HepG2 (cell line): ENCODE measurements at regions not wholly inside any gene's neighbourhood (a gene's known extent, or its start where the extent isn't known, plus 50 kb on each side); places are given as distances from the start of the nearest gene placed in this dataset.

Source experiments
- ATAC-seq: fragments of 200-7000 bp; cut with Tn5 transposase; 3 replicates; pipeline ENCODE4 v1.9.1; 2020; ENCODE audit warnings: mild to moderate bottlenecking, moderate library complexity
- BruUV-seq: library from RNA; stranded (reverse); fragments of 400-500 nt; replicated peaks from 2 replicates; lab custom pipeline; 2021; lab: Mats Ljungman, UMichigan
- CTCF ChIA-PET: fragments of 300-600 bp; formaldehyde crosslinking; extraction: SDS; loops from one replicate; lab custom pipeline; 2021; ENCODE audit warnings: low total read pairs, inconsistent platforms, low intra/inter-chr PET ratio; lab: Yijun Ruan, JAX
- POLR2A ChIA-PET: fragments of 350-600 bp; sonication (Branson Sonifier 250); formaldehyde crosslinking; loops from one replicate; lab custom pipeline; 2020; ENCODE audit warnings: antibody characterized with exemption, inconsistent platforms; lab: Yijun Ruan, JAX
- DNase-seq: peaks from one replicate; pipeline ENCODE4 v3.0.0-alpha.2; 2015; ENCODE audit warnings: low spot score
- FAIRE-seq: peaks from 3 replicates; lab custom pipeline; 2011; peaks lifted over from hg19 to GRCh38; lab: Jason Lieb, UNC
- H2AFZ ChIP-seq: one replicate; pipeline ENCODE4 v1.6.1; 2011; ENCODE audit warnings: low read length, inconsistent platforms
- H3K27ac ChIP-seq: fragments of 300-600 bp; 3 replicates; pipeline ENCODE4 v1.8.0; 2011; ENCODE audit warnings: mixed run types, mild to moderate bottlenecking, mixed read lengths, low read length, inconsistent platforms; ENCODE audit not compliant: insufficient read depth; ENCODE audit errors: extremely low read length
- H3K27me3 ChIP-seq, 2 experiments: fragments of 200-600 bp in 1 of 2; 2 replicates in 1 of 2; 3 replicates in 1 of 2; pipeline versions ENCODE4 v1.6.0 to v1.8.0; 2011; ENCODE audit warnings: low read length in 2 of 2, mild to moderate bottlenecking in 2 of 2, moderate library complexity in 2 of 2, inconsistent platforms in 1 of 2; ENCODE audit not compliant: insufficient read depth in 2 of 2, control insufficient read depth in 1 of 2
- H3K36me3 ChIP-seq, 2 experiments: fragments of 200-600 bp in 1 of 2; replicated peaks in 1 of 2; 2 replicates in 1 of 2; 3 replicates in 1 of 2; pipeline versions ENCODE4 v1.5.1 to v1.8.0; 2011; ENCODE audit warnings: low read length in 2 of 2, inconsistent platforms in 1 of 2; ENCODE audit not compliant: insufficient read depth in 2 of 2, control insufficient read depth in 1 of 2
- H3K4me1 ChIP-seq: 2 replicates; pipeline ENCODE4 v1.5.1; 2012; ENCODE audit warnings: low read length, inconsistent platforms; ENCODE audit not compliant: insufficient read depth
- H3K4me2 ChIP-seq: 2 replicates; pipeline ENCODE4 v1.6.0; 2011; ENCODE audit warnings: low read depth, low read length, inconsistent platforms
- H3K4me3 ChIP-seq, 3 experiments: fragments of 200-600 bp in 1 of 3; sonication (generic), shearing (Covaris generic) in 1 of 3; replicated peaks in 1 of 3; 2 replicates each; pipeline ENCODE4 v1.5.1; 2011 to 2016; ENCODE audit warnings: low read length in 3 of 3, inconsistent platforms in 2 of 3, low read depth in 2 of 3, mild to moderate bottlenecking in 2 of 3, control low read depth in 1 of 3, mixed read lengths in 1 of 3; ENCODE audit not compliant: insufficient read depth in 1 of 3
- H3K79me2 ChIP-seq: one replicate; pipeline ENCODE4 v1.6.1; 2011; ENCODE audit warnings: low read length, inconsistent platforms; ENCODE audit not compliant: insufficient read depth
- H3K9ac ChIP-seq: 2 replicates; pipeline ENCODE4 v1.6.0; 2011; ENCODE audit warnings: mild to moderate bottlenecking, low read depth, low read length, inconsistent platforms; ENCODE audit not compliant: insufficient read depth
- H3K9me3 ChIP-seq: 2 replicates; pipeline ENCODE4 v1.5.1; 2012; ENCODE audit warnings: mild to moderate bottlenecking, low read length
- H4K20me1 ChIP-seq: 2 replicates; pipeline ENCODE4 v1.6.0; 2011; ENCODE audit warnings: inconsistent platforms, mild to moderate bottlenecking, low read length, moderate library complexity; ENCODE audit not compliant: insufficient read depth
- AGO1 ChIP-seq: fragments of 200-400 bp; formaldehyde crosslinking; IDR thresholded peaks from 2 replicates; pipeline ENCODE4 v1.6.1; 2017; ENCODE audit warnings: mild to moderate bottlenecking, low read depth, low read length, moderate library complexity; ENCODE audit not compliant: poor library complexity, severe bottlenecking
- BCL6 ChIP-seq: IDR thresholded peaks from 2 replicates; pipeline ENCODE4 v1.6.1; 2016; ENCODE audit warnings: missing genetic modification reagents, missing compliant biosample characterization
- LCORL ChIP-seq, 2 experiments: fragments of 450-650 bp in 1 of 2; sonication (generic) in 1 of 2; formaldehyde crosslinking in 1 of 2; IDR thresholded peaks; 2 replicates each; pipeline versions ENCODE4 v1.5.0 to v1.6.1; 2017 to 2020; ENCODE audit warnings: antibody characterized with exemption in 1 of 2, missing genetic modification reagents in 1 of 2
- MEIS2 ChIP-seq: sonication (generic); formaldehyde crosslinking; IDR thresholded peaks from 2 replicates; pipeline ENCODE4 v1.9.0; 2021; ENCODE audit warnings: mild to moderate bottlenecking, missing genetic modification reagents
- MYC ChIP-seq: sonication (generic); formaldehyde crosslinking; IDR thresholded peaks from 2 replicates; pipeline ENCODE4 v1.9.0; 2021; ENCODE audit warnings: missing genetic modification reagents, borderline replicate concordance
- REXO4 ChIP-seq: sonication (generic); formaldehyde crosslinking; IDR thresholded peaks from 2 replicates; pipeline ENCODE4 v1.8.0; 2022; ENCODE audit warnings: missing genetic modification reagents, mild to moderate bottlenecking, borderline replicate concordance
- SMARCE1 ChIP-seq: fragments of 450-650 bp; IDR thresholded peaks from 2 replicates; pipeline ENCODE4 v1.6.1; 2017; ENCODE audit warnings: borderline replicate concordance
- WIZ ChIP-seq: sonication (generic); formaldehyde crosslinking; IDR thresholded peaks from 2 replicates; pipeline ENCODE4 v1.5.1; 2020; ENCODE audit warnings: mild to moderate bottlenecking, missing genetic modification reagents
- ZBTB2 ChIP-seq: sonication (generic); formaldehyde crosslinking; IDR thresholded peaks from 2 replicates; pipeline ENCODE4 v1.8.0; 2022; ENCODE audit warnings: low read depth, missing genetic modification reagents
- ZC3H13 ChIP-seq: sonication (generic); formaldehyde crosslinking; IDR thresholded peaks from 2 replicates; pipeline ENCODE4 v1.8.1; 2023; ENCODE audit warnings: mild to moderate bottlenecking, missing genetic modification reagents, moderate library complexity
- ZKSCAN5 ChIP-seq: sonication (generic); formaldehyde crosslinking; IDR thresholded peaks from 2 replicates; pipeline ENCODE4 v1.5.1; 2020; ENCODE audit warnings: mild to moderate bottlenecking, missing genetic modification reagents
- ZNF224 ChIP-seq: sonication (generic); formaldehyde crosslinking; IDR thresholded peaks from 2 replicates; pipeline ENCODE4 v1.5.0; 2020; ENCODE audit warnings: mild to moderate bottlenecking, missing genetic modification reagents
- ZNF432 ChIP-seq: sonication (generic); formaldehyde crosslinking; IDR thresholded peaks from 2 replicates; pipeline ENCODE4 v1.5.0; 2020; ENCODE audit warnings: missing genetic modification reagents, mild to moderate bottlenecking, borderline replicate concordance
- WGBS: methylation state at CpG from one replicate; pipeline ENCODE4 v1.1.6; 2017; ENCODE audit warnings: low lambda C conversion rate; 5-methylcytosine and 5-hydroxymethylcytosine counted together
- in situ Hi-C: cut with HindIII; loops from 2 replicates; pipeline ENCODE4 v1.10.0; 2017; ENCODE audit warnings: low pct_unique_long_range_greater_than_20kb; ENCODE audit not compliant: extremely low pct_ligation_motif_present
- intact Hi-C: fragments of 100-400 bp; cut with micrococcal nuclease; formaldehyde crosslinking; loops from one replicate; pipeline ENCODE4 v1.10.0; 2022; ENCODE audit not compliant: unreplicated experiment
- TF ChIP-seq, protein P1 (sequence below): sonication (generic); formaldehyde crosslinking; IDR thresholded peaks from 2 replicates; pipeline ENCODE4 v1.9.0; 2021; ENCODE audit warnings: missing genetic modification reagents, borderline replicate concordance
- TF ChIP-seq, protein P2 (sequence below): sonication (generic); formaldehyde crosslinking; IDR thresholded peaks from 2 replicates; pipeline ENCODE4 v1.4.0; 2020; ENCODE audit warnings: missing genetic modification reagents
- TF ChIP-seq, protein P3 (sequence below): sonication (generic); formaldehyde crosslinking; IDR thresholded peaks from 2 replicates; pipeline ENCODE4 v1.4.0; 2020; ENCODE audit warnings: mild to moderate bottlenecking, missing genetic modification reagents
- TF ChIP-seq, protein P4 (sequence below): sonication (generic); formaldehyde crosslinking; IDR thresholded peaks from 2 replicates; pipeline ENCODE4 v1.4.0; 2020; ENCODE audit warnings: low read depth, mild to moderate bottlenecking, missing genetic modification reagents

DNA sequence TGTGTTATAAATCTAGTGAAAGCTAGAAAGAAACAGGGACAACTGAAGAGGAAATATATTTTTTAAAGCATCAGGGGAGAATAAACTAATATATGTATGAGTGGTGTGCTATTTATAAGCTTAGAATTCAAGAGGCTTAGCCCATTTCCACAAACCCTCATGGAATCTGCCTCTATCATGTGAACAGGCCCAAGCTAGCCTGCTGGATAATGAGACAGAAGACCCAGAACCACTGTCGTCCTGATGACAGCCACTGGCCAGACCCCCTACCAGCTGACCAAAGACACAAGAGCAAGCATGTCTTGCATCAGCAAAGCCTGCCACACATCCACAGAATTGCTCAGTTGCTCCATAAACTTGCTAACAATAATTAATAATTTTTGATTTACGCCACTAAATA is 382.3 kb upstream of the NXPH2 start:
- FAIRE-seq (no peak), ATAC-seq (no peak), DNase-seq (no peak)
- ChIA-PET CTCF (no interaction called here), POLR2A (no interaction called here)
- BruUV-seq = no TSS peak
- no peak overlapping the region for H3K4me3 ChIP-seq
- in situ Hi-C loops = no loop called here
- no peaks in the 10 kb centered on the region for H3K9me3 ChIP-seq
- no peaks in the 10 kb centered on the region for H4K20me1 ChIP-seq
- H3K27me3 ChIP-seq = no peaks in the 10 kb centered on the region
- TF ChIP-seq AGO1 = no peak
- no peak for TF ChIP-seq MYC (CRISPR knock-in tag)
- TF ChIP-seq ZBTB2 (CRISPR knock-in tag) = no peak
- TF ChIP-seq ZNF432 = no peak
- TF ChIP-seq SMARCE1 = no peak
- TF ChIP-seq, protein P1, sequence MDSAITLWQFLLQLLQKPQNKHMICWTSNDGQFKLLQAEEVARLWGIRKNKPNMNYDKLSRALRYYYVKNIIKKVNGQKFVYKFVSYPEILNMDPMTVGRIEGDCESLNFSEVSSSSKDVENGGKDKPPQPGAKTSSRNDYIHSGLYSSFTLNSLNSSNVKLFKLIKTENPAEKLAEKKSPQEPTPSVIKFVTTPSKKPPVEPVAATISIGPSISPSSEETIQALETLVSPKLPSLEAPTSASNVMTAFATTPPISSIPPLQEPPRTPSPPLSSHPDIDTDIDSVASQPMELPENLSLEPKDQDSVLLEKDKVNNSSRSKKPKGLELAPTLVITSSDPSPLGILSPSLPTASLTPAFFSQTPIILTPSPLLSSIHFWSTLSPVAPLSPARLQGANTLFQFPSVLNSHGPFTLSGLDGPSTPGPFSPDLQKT = no peak
- TF ChIP-seq, protein P2, sequence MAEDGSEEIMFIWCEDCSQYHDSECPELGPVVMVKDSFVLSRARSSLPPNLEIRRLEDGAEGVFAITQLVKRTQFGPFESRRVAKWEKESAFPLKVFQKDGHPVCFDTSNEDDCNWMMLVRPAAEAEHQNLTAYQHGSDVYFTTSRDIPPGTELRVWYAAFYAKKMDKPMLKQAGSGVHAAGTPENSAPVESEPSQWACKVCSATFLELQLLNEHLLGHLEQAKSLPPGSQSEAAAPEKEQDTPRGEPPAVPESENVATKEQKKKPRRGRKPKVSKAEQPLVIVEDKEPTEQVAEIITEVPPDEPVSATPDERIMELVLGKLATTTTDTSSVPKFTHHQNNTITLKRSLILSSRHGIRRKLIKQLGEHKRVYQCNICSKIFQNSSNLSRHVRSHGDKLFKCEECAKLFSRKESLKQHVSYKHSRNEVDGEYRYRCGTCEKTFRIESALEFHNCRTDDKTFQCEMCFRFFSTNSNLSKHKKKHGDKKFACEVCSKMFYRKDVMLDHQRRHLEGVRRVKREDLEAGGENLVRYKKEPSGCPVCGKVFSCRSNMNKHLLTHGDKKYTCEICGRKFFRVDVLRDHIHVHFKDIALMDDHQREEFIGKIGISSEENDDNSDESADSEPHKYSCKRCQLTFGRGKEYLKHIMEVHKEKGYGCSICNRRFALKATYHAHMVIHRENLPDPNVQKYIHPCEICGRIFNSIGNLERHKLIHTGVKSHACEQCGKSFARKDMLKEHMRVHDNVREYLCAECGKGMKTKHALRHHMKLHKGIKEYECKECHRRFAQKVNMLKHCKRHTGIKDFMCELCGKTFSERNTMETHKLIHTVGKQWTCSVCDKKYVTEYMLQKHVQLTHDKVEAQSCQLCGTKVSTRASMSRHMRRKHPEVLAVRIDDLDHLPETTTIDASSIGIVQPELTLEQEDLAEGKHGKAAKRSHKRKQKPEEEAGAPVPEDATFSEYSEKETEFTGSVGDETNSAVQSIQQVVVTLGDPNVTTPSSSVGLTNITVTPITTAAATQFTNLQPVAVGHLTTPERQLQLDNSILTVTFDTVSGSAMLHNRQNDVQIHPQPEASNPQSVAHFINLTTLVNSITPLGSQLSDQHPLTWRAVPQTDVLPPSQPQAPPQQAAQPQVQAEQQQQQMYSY = no peak
- TF ChIP-seq, protein P3, sequence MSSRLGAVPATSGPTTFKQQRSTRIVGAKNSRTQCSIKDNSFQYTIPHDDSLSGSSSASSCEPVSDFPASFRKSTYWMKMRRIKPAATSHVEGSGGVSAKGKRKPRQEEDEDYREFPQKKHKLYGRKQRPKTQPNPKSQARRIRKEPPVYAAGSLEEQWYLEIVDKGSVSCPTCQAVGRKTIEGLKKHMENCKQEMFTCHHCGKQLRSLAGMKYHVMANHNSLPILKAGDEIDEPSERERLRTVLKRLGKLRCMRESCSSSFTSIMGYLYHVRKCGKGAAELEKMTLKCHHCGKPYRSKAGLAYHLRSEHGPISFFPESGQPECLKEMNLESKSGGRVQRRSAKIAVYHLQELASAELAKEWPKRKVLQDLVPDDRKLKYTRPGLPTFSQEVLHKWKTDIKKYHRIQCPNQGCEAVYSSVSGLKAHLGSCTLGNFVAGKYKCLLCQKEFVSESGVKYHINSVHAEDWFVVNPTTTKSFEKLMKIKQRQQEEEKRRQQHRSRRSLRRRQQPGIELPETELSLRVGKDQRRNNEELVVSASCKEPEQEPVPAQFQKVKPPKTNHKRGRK (CRISPR knock-in tag) = no peak
- TF ChIP-seq REXO4 (CRISPR knock-in tag) = no peak
- no peak for TF ChIP-seq ZKSCAN5
- TF ChIP-seq MEIS2 (CRISPR knock-in tag) = no peak
- TF ChIP-seq ZC3H13 (CRISPR knock-in tag) = no peak
- TF ChIP-seq BCL6 = no peak
- TF ChIP-seq LCORL (IDR thresholded peaks at IDR 0.05) = no peak
- no peak for TF ChIP-seq LCORL (CRISPR knock-in tag; IDR thresholded peaks at IDR 0.05)
- TF ChIP-seq ZNF224 (CRISPR knock-in tag) = no peak
- TF ChIP-seq, protein P4, sequence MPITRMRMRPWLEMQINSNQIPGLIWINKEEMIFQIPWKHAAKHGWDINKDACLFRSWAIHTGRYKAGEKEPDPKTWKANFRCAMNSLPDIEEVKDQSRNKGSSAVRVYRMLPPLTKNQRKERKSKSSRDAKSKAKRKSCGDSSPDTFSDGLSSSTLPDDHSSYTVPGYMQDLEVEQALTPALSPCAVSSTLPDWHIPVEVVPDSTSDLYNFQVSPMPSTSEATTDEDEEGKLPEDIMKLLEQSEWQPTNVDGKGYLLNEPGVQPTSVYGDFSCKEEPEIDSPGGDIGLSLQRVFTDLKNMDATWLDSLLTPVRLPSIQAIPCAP (CRISPR knock-in tag) = no peak
- no peak for TF ChIP-seq WIZ
- WGBS = 4% methylated on average over 2 of the region's 2 CpGs
- intact Hi-C loops = no loop called here
- no peak overlapping the region for H3K9ac ChIP-seq
- H3K4me2 ChIP-seq = no peak overlapping the region
- H2AFZ ChIP-seq = no peak overlapping the region
- H3K27ac ChIP-seq = no peak overlapping the region
- no peaks in the 10 kb centered on the region for H3K79me2 ChIP-seq
- no peaks in the 10 kb centered on the region for H3K36me3 ChIP-seq
- H3K4me1 ChIP-seq = no peaks in the 10 kb centered on the region
